DOHH2 (cell line): ENCODE measurements at regions not wholly inside any gene's neighbourhood (a gene's known extent, or its start where the extent isn't known, plus 50 kb on each side); places are given as distances from the start of the nearest gene placed in this dataset.

Source experiments
- H3F3A ChIP-seq: fragments of 200-600 bp; sonication (generic), shearing (Covaris generic); 2 replicates; pipeline ENCODE4 v1.6.0; 2016; ENCODE audit warnings: antibody characterized with exemption, mild to moderate bottlenecking; ENCODE audit not compliant: control insufficient read depth, insufficient read depth
- H3K27ac ChIP-seq: fragments of 200-600 bp; sonication (generic); 2 replicates; pipeline ENCODE4 v1.5.1; 2014; ENCODE audit warnings: low read depth, mild to moderate bottlenecking, low read length, moderate library complexity
- H3K27me3 ChIP-seq: fragments of 200-600 bp; sonication (generic); 2 replicates; pipeline ENCODE4 v1.6.1; 2014; ENCODE audit warnings: mild to moderate bottlenecking, low read length, mixed read lengths; ENCODE audit not compliant: control insufficient read depth
- H3K36me3 ChIP-seq: fragments of 200-600 bp; sonication (generic); 2 replicates; pipeline ENCODE4 v1.6.1; 2014; ENCODE audit warnings: mild to moderate bottlenecking, low read length, moderate library complexity, mixed read lengths; ENCODE audit not compliant: control insufficient read depth
- H3K4me1 ChIP-seq: fragments of 200-600 bp; sonication (generic); 2 replicates; pipeline ENCODE4 v1.6.1; 2014; ENCODE audit warnings: mild to moderate bottlenecking, low read length, mixed read lengths; ENCODE audit not compliant: control insufficient read depth
- H3K4me2 ChIP-seq: fragments of 200-600 bp; sonication (generic); 2 replicates; pipeline ENCODE4 v1.6.0; 2014; ENCODE audit warnings: mild to moderate bottlenecking, low read length, moderate library complexity
- H3K4me3 ChIP-seq: fragments of 200-600 bp; sonication (generic); 2 replicates; pipeline ENCODE4 v1.5.1; 2014; ENCODE audit warnings: mild to moderate bottlenecking, low read length, mixed read lengths
- H3K79me2 ChIP-seq: fragments of 200-600 bp; sonication (generic); 2 replicates; pipeline ENCODE4 v1.6.1; 2014; ENCODE audit warnings: mild to moderate bottlenecking, low read length, mixed read lengths; ENCODE audit not compliant: control insufficient read depth
- H3K9me2 ChIP-seq: fragments of 200-600 bp; sonication (generic); replicated peaks from 2 replicates; pipeline ENCODE4 v1.6.1; 2014; ENCODE audit warnings: mild to moderate bottlenecking, low read length, mixed read lengths; ENCODE audit not compliant: control insufficient read depth
- H3K9me3 ChIP-seq: fragments of 200-600 bp; sonication (generic); 2 replicates; pipeline ENCODE4 v1.6.1; 2014; ENCODE audit warnings: antibody characterized with exemption, low read length, mixed read lengths; ENCODE audit not compliant: control insufficient read depth, insufficient read depth
- H4K20me1 ChIP-seq: fragments of 200-600 bp; sonication (generic); 2 replicates; pipeline ENCODE4 v1.6.0; 2014; ENCODE audit warnings: low read depth, mild to moderate bottlenecking, antibody characterized with exemption, low read length, moderate library complexity; ENCODE audit not compliant: control insufficient read depth, insufficient read depth
- CTCF ChIP-seq: fragments of 200-600 bp; sonication (generic); IDR thresholded peaks from one replicate; pipeline ENCODE4 v1.5.1; 2014; ENCODE audit warnings: antibody characterized with exemption, mild to moderate bottlenecking, low read depth, low read length; ENCODE audit not compliant: poor library complexity, severe bottlenecking
- EZH2phosphoT487 ChIP-seq: fragments of 200-600 bp; sonication (generic); IDR thresholded peaks from 2 replicates; pipeline ENCODE4 v1.6.1; 2017; ENCODE audit warnings: borderline replicate concordance, mild to moderate bottlenecking, antibody characterized with exemption, low read length, moderate library complexity, mixed read lengths

- Histone ChIP-seq H3K4me2 (no peak overlapping the region), H3K4me3 (no peak overlapping the region), H3K4me1 (no peaks in the 10 kb centered on the region), H3K27ac (no peak overlapping the region), H3K36me3 (no peaks in the 10 kb centered on the region), H3F3A (no peaks in the 10 kb centered on the region), H3K9me3 (no peaks in the 10 kb centered on the region), H3K79me2 (no peaks in the 10 kb centered on the region), H3K9me2 (no peaks in the 10 kb centered on the region), H3K27me3 (peaks cover 47% of the 10 kb centered on the region), H4K20me1 (no peaks in the 10 kb centered on the region)
- TF ChIP-seq EZH2phosphoT487 (no peak), CTCF (no peak)
These were observed 170.5 kb downstream of the GPX5 start for GRCh38 chr6:28696167-28696566.

- Histone ChIP-seq H3K9me3 (no peaks in the 10 kb centered on the region), H3K79me2 (no peaks in the 10 kb centered on the region), H3F3A (no peaks in the 10 kb centered on the region), H3K27me3 (peaks cover 47% of the 10 kb centered on the region), H3K4me2 (no peak overlapping the region), H3K27ac (no peak overlapping the region), H3K4me3 (no peak overlapping the region), H4K20me1 (no peaks in the 10 kb centered on the region), H3K36me3 (no peaks in the 10 kb centered on the region), H3K4me1 (no peaks in the 10 kb centered on the region), H3K9me2 (no peaks in the 10 kb centered on the region)
- no peak for TF ChIP-seq CTCF
- TF ChIP-seq EZH2phosphoT487 = no peak
These were observed 171.0 kb downstream of the GPX5 start for GRCh38 chr6:28696682-28697081.

GRCh38 chr6:28707387-28708282 lies 182.0 kb downstream of the GPX5 start:
- TF ChIP-seq EZH2phosphoT487 (no peak), CTCF (no peak)
- H3K9me3 ChIP-seq = peaks cover 8% of the 10 kb centered on the region
- no peak overlapping the region for H3K27ac ChIP-seq
- H3F3A ChIP-seq = no peaks in the 10 kb centered on the region
- H3K4me2 ChIP-seq = no peak overlapping the region
- no peaks in the 10 kb centered on the region for H3K9me2 ChIP-seq
- H3K4me1 ChIP-seq = no peaks in the 10 kb centered on the region
- H4K20me1 ChIP-seq = no peaks in the 10 kb centered on the region
- H3K4me3 ChIP-seq = no peak overlapping the region
- no peaks in the 10 kb centered on the region for H3K36me3 ChIP-seq
- no peaks in the 10 kb centered on the region for H3K79me2 ChIP-seq
- peaks cover 14% of the 10 kb centered on the region; the same call in 1 of the 2 replicates for H3K27me3 ChIP-seq
